SK-N-SH (cell line): ENCODE measurements at regions not wholly inside any gene's neighbourhood (a gene's known extent, or its start where the extent isn't known, plus 50 kb on each side); places are given as distances from the start of the nearest gene placed in this dataset.

Experiments
- CTCF ChIA-PET: fragments of 300-600, 350-600 bp; formaldehyde crosslinking; extraction: SDS; loops from one replicate; lab custom pipeline; 2021; lab: Yijun Ruan, JAX
- POLR2A ChIA-PET: fragments of 350-600 bp; sonication (Branson Sonifier 250); formaldehyde crosslinking; extraction: SDS; loops from one replicate; lab custom pipeline; 2020; ENCODE audit warnings: antibody characterized with exemption, inconsistent platforms; lab: Yijun Ruan, JAX
- DNase-seq: peaks from one replicate; pipeline ENCODE4 v3.0.0; 2012
- H2AFZ ChIP-seq: fragments of 200-600 bp; sonication (generic); 2 replicates; pipeline ENCODE4 v1.8.1; 2016; ENCODE audit warnings: antibody characterized with exemption, mild to moderate bottlenecking, low read depth
- H3F3A ChIP-seq: fragments of 200-600 bp; sonication (generic); replicated peaks from 2 replicates; pipeline ENCODE3; 2016; ENCODE audit warnings: antibody characterized with exemption, mild to moderate bottlenecking; ENCODE audit not compliant: insufficient read depth
- H3K27ac ChIP-seq, 2 experiments: fragments of 200-500 bp in 1 of 2; fragments of 200-600 bp in 1 of 2; sonication (Bioruptor generic) in 1 of 2; sonication (generic), shearing (Covaris generic) in 1 of 2; 2 replicates each; pipeline versions ENCODE4 v1.5.1 to v1.6.1; 2014 to 2016; ENCODE audit warnings: low read depth in 2 of 2, inconsistent platforms in 1 of 2, low read length in 1 of 2, mild to moderate bottlenecking in 1 of 2, mixed read lengths in 1 of 2
- H3K27me3 ChIP-seq: fragments of 200-600 bp; sonication (generic), shearing (Covaris generic); 2 replicates; pipeline ENCODE4 v1.6.1; 2016; ENCODE audit warnings: mixed run types; ENCODE audit not compliant: insufficient read depth
- H3K36me3 ChIP-seq, 2 experiments: fragments of 200-500 bp in 1 of 2; fragments of 200-600 bp in 1 of 2; sonication (Bioruptor generic) in 1 of 2; sonication (generic) in 1 of 2; replicated peaks in 1 of 2; 2 replicates each; pipeline versions ENCODE3 to v1.5.1; 2014 to 2016; ENCODE audit warnings: low read length in 1 of 2, mild to moderate bottlenecking in 1 of 2; ENCODE audit not compliant: insufficient read depth in 2 of 2, control insufficient read depth in 1 of 2
- H3K4me1 ChIP-seq, 2 experiments: fragments of 200-500 bp in 1 of 2; fragments of 200-600 bp in 1 of 2; sonication (Bioruptor generic) in 1 of 2; sonication (generic), shearing (Covaris generic) in 1 of 2; 2 replicates each; pipeline versions ENCODE4 v1.5.1 to v1.6.1; 2014 to 2016; ENCODE audit warnings: low read depth in 1 of 2, low read length in 1 of 2, mixed run types in 1 of 2; ENCODE audit not compliant: insufficient read depth in 2 of 2, control insufficient read depth in 1 of 2
- H3K4me2 ChIP-seq: fragments of 200-600 bp; sonication (generic), shearing (Covaris generic); 2 replicates; pipeline ENCODE4 v1.6.1; 2017; ENCODE audit warnings: mixed run types
- H3K4me3 ChIP-seq, 2 experiments: fragments of 200-500 bp in 1 of 2; fragments of 200-600 bp in 1 of 2; sonication (Bioruptor generic) in 1 of 2; sonication (generic), shearing (Covaris generic) in 1 of 2; 2 replicates each; pipeline versions ENCODE4 v1.5.1 to v1.8.1; 2014 to 2016; ENCODE audit warnings: low read depth in 2 of 2, inconsistent platforms in 1 of 2, low read length in 1 of 2, mild to moderate bottlenecking in 1 of 2, mixed read lengths in 1 of 2, moderate library complexity in 1 of 2
- H3K79me2 ChIP-seq: fragments of 200-600 bp; sonication (generic); 2 replicates; pipeline ENCODE4 v1.8.1; 2017; ENCODE audit warnings: mild to moderate bottlenecking; ENCODE audit not compliant: insufficient read depth
- H3K9ac ChIP-seq: fragments of 200-600 bp; sonication (generic); 2 replicates; pipeline ENCODE4 v1.6.1; 2017; ENCODE audit warnings: mixed run types
- H3K9me2 ChIP-seq: fragments of 200-600 bp; sonication (generic); 2 replicates; pipeline ENCODE4 v1.6.1; 2017; ENCODE audit warnings: mixed run types
- H3K9me3 ChIP-seq: fragments of 200-600 bp; sonication (generic); 2 replicates; pipeline ENCODE4 v1.6.1; 2017; ENCODE audit warnings: mixed run types, mild to moderate bottlenecking, moderate library complexity
- H4K20me1 ChIP-seq: fragments of 200-600 bp; sonication (generic); 2 replicates; pipeline ENCODE4 v1.6.1; 2017; ENCODE audit warnings: mild to moderate bottlenecking, mixed run types; ENCODE audit not compliant: insufficient read depth
- GATA2 ChIP-seq: sonication (generic); formaldehyde crosslinking; IDR thresholded peaks from 2 replicates; pipeline ENCODE4 v1.5.0; 2020; ENCODE audit warnings: mild to moderate bottlenecking, missing genetic modification reagents
- IRF3 ChIP-seq: fragments of 150-350 bp; IDR thresholded peaks from 2 replicates; pipeline ENCODE4 v1.6.1; 2016; ENCODE audit warnings: mild to moderate bottlenecking, low read depth, low read length
- JUND ChIP-seq: IDR thresholded peaks from 2 replicates; pipeline ENCODE4 v1.4.0; 2012
- MAX ChIP-seq: IDR thresholded peaks from 2 replicates; pipeline ENCODE4 v1.4.0; 2012; ENCODE audit warnings: low read depth
- MEF2A ChIP-seq: IDR thresholded peaks from 2 replicates; pipeline ENCODE4 v1.4.0; 2012; ENCODE audit warnings: low read depth, borderline replicate concordance
- NFIC ChIP-seq: IDR thresholded peaks from 2 replicates; pipeline ENCODE4 v1.4.0; 2012; ENCODE audit warnings: borderline replicate concordance
- NRF1 ChIP-seq: IDR thresholded peaks from 2 replicates; pipeline ENCODE4 v1.6.1; 2012; ENCODE audit warnings: low read depth, mild to moderate bottlenecking, low read length
- RFX5 ChIP-seq: IDR thresholded peaks from 2 replicates; pipeline ENCODE4 v1.6.1; 2012; ENCODE audit warnings: mild to moderate bottlenecking, improper control_type of control experiment, low read length
- TCF12 ChIP-seq: IDR thresholded peaks from 2 replicates; pipeline ENCODE4 v1.4.0; 2012
- ZBTB33 ChIP-seq: IDR thresholded peaks from 2 replicates; pipeline ENCODE4 v1.4.0; 2012; ENCODE audit warnings: low read depth, borderline replicate concordance
- WGBS: methylation state at CpG from one replicate; pipeline ENCODE4 v1.1.6; 2017; ENCODE audit warnings: low lambda C conversion rate; 5-methylcytosine and 5-hydroxymethylcytosine counted together
- TF ChIP-seq, protein P1 (sequence below): IDR thresholded peaks from 2 replicates; pipeline ENCODE4 v1.4.0; 2012; ENCODE audit warnings: low read depth, borderline replicate concordance

DNA sequence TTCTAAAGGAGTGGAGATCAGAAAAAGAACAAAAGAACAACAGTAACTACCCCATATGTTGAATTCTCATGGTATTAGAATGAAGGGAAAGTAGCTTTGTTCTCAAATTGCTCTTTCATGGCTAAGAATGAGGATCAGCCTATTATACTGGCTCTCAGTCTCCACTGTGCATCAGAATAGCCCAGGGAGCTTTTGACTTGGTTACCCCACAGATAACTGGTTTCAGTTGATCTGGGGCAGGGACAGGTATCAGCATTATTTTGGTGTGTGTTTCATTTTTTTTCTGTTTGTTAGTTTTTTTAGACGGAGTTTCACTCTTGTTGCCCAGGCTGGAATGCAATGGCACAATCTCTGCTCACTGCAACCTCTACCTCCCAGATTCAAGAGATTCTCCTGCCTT, 311.7 kb upstream of the TLE3 start:
- TF ChIP-seq TCF12 (no peak), MAX (no peak), JUND (no peak), ZBTB33 (no peak), RFX5 (no peak)
- TF ChIP-seq, protein P1, sequence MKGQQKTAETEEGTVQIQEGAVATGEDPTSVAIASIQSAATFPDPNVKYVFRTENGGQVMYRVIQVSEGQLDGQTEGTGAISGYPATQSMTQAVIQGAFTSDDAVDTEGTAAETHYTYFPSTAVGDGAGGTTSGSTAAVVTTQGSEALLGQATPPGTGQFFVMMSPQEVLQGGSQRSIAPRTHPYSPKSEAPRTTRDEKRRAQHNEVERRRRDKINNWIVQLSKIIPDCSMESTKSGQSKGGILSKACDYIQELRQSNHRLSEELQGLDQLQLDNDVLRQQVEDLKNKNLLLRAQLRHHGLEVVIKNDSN, result no peak
- H3F3A ChIP-seq, result no peaks in the 10 kb centered on the region
- no peak overlapping the region for H2AFZ ChIP-seq
- H3K4me2 ChIP-seq, result no peak overlapping the region
- H3K9me2 ChIP-seq, result no peaks in the 10 kb centered on the region
- H3K36me3 ChIP-seq, result no peaks in the 10 kb centered on the region
- no peaks in the 10 kb centered on the region for H4K20me1 ChIP-seq
- H3K27me3 ChIP-seq, result no peaks in the 10 kb centered on the region; the same call in 1 of the 2 replicates
- POLR2A ChIA-PET, result no interaction called here
- H3K4me3 ChIP-seq, result no peak overlapping the region
- no peak for DNase-seq
- no peak overlapping the region for H3K27ac ChIP-seq
- CTCF ChIA-PET, result no interaction called here
- 0 out of 2 replicates have a peak, but pooled peaks cover 4% of the 10 kb centered on the region for H3K9me3 ChIP-seq
- no peaks in the 10 kb centered on the region for H3K79me2 ChIP-seq
- H3K4me1 ChIP-seq, result no peaks in the 10 kb centered on the region; a peak in 1 of 4 replicates
- no peak overlapping the region for H3K9ac ChIP-seq
- 71% methylated on average over 1 of the region's 1 CpG for WGBS

DNA sequence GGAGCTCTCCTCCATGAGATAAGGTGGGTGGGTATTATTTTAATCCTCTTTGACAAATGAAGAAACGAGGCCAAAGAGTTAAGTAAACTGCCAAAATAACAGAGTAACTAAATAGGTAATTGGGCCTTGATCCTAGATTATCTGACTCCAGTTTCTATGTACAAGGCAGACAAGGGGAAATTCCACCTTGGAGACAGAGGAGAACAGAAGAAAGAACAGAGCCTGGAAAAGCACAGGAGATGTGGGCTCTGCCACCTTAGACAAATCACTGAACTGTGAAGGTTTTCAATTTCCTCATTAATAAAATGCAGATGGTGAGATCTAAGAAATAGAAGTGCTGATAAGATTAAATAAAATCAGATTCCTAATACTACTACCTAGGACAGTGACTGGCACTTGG, 310.2 kb upstream of the TLE3 start:
- POLR2A ChIA-PET, result no interaction called here
- H3K79me2 ChIP-seq, result no peaks in the 10 kb centered on the region
- no peaks in the 10 kb centered on the region for H3K9me2 ChIP-seq
- CTCF ChIA-PET, result interaction anchor here (2.6 kb wide), 1 partner anchor 18 kb away, joined by 8 read pairs; no protein-coding TSS in a partner anchor
- no peaks in the 10 kb centered on the region; a peak in 1 of 4 replicates for H3K4me1 ChIP-seq
- DNase-seq, result no peak
- TF ChIP-seq IRF3 (no peak), JUND (no peak), NFIC (no peak), TCF12 (no peak), GATA2 (CRISPR knock-in tag) (no peak), NRF1 (no peak), MEF2A (no peak)
- TF ChIP-seq, protein P1, result no peak
- no peaks in the 10 kb centered on the region; the same call in 1 of the 2 replicates for H3K27me3 ChIP-seq
- H3K9me3 ChIP-seq, result 0 out of 2 replicates have a peak, but pooled peaks cover 4% of the 10 kb centered on the region
- H3F3A ChIP-seq, result no peaks in the 10 kb centered on the region
- no peak overlapping the region for H3K27ac ChIP-seq
- no peak overlapping the region for H3K4me2 ChIP-seq
- H3K9ac ChIP-seq, result no peak overlapping the region
- no peaks in the 10 kb centered on the region for H3K36me3 ChIP-seq
- WGBS, result 4% methylated on average over 1 of the region's 1 CpG
- H2AFZ ChIP-seq, result no peak overlapping the region
- H3K4me3 ChIP-seq, result no peak overlapping the region
- H4K20me1 ChIP-seq, result no peaks in the 10 kb centered on the region
